ENCODE measurements at regions not wholly inside any gene's neighbourhood (a gene's known extent, or its start where the extent isn't known, plus 50 kb on each side); places are given as distances from the start of the nearest gene placed in this dataset.
A peak's percentile ranks its signal among the peaks of the same experiment; 100 is the strongest.
"Not testable (repeated sequence)": the region's sequence is repeated elsewhere in the genome, so short reads cannot be mapped to it uniquely, and the experiment has no call there.

DNA sequence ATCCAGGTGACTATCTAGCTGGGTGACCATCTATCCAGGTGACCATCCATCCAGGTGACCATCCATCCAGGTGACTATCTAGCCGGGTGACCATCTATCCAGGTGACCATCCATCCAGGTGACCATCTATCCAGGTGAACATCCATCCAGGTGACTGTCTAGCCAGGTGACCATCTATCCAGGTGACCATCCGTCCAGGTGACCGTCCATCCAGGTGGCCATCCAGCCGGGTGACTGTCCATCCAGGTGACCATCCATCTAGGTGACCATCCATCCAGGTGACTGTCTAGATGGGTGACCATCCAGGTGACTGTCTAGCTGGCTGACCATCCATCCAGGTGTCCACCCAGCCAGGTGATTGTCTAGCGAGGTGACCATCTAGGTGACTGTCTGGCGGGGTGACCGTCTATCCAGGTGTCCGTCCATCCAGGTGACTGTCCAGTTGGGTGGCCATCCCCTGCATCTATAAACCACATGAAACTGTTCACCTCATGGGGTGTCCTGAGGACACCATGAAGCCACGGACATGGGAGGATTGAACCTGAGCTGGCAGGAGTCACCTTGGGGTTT is 305.3 kb downstream of the NDUFA10 start:
- Histone ChIP-seq H3K9me3 (ENCODE audit: control insufficient read depth, insufficient read depth, low read length) (no peaks in the 10 kb centered on the region), H3K27ac (ENCODE audit: low read length) (no peak overlapping the region), H3K27me3 (ENCODE audit: control insufficient read depth, insufficient read depth, low read length) (no peaks in the 10 kb centered on the region), H3K4me3 (ENCODE audit: low read length) (no peak overlapping the region), H3K36me3 (ENCODE audit: control insufficient read depth, insufficient read depth, low read length) (no peaks in the 10 kb centered on the region), H3K4me1 (ENCODE audit: control insufficient read depth, insufficient read depth, low read length) (no peaks in the 10 kb centered on the region)
- DNase-seq (peak in 1 of 2 donors; percentile 11), ATAC-seq (no peak)
- Mint-ChIP-seq H3K9me3 (no peaks in the 10 kb centered on the region), H3K27ac (no peak overlapping the region), H3K36me3 (no peaks in the 10 kb centered on the region), H3K4me3 (no peak overlapping the region), H3K27me3 (ENCODE audit: low read depth in 2 of 2) (no peaks in the 10 kb centered on the region), H3K4me1 (no peaks in the 10 kb centered on the region)
- intact Hi-C loops (cut with micrococcal nuclease), result no loop called here
- 86% methylated on average over 9 of the region's 9 CpGs for WGBS (ENCODE audit: insufficient coverage)
- TF ChIP-seq, protein P1, sequence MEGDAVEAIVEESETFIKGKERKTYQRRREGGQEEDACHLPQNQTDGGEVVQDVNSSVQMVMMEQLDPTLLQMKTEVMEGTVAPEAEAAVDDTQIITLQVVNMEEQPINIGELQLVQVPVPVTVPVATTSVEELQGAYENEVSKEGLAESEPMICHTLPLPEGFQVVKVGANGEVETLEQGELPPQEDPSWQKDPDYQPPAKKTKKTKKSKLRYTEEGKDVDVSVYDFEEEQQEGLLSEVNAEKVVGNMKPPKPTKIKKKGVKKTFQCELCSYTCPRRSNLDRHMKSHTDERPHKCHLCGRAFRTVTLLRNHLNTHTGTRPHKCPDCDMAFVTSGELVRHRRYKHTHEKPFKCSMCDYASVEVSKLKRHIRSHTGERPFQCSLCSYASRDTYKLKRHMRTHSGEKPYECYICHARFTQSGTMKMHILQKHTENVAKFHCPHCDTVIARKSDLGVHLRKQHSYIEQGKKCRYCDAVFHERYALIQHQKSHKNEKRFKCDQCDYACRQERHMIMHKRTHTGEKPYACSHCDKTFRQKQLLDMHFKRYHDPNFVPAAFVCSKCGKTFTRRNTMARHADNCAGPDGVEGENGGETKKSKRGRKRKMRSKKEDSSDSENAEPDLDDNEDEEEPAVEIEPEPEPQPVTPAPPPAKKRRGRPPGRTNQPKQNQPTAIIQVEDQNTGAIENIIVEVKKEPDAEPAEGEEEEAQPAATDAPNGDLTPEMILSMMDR (IDR thresholded peaks at IDR 0.05), result no peak

DNA sequence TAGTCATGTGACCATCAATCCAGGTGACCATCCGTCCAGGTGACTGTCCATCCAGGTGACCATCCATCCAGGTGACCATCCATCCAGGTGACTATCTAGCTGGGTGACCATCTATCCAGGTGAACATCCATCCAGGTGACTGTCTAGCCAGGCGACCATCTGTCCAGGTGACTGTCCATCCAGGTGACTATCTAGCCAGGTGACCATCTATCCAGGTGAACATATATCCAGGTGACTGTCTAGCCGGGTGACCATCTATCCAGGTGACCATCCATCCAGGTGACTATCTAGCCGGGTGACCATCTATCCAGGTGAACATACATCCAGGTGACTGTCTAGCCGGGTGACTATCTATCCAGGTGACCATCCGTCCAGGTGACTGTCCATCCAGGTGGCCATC is 306.2 kb downstream of the NDUFA10 start:
- H3K27ac Mint-ChIP-seq; H3K27me3 Mint-ChIP-seq (ENCODE audit: low read depth in 2 of 2); H3K9me3 ChIP-seq (ENCODE audit: control insufficient read depth, insufficient read depth, low read length); H3K27ac ChIP-seq (ENCODE audit: low read length); H3K4me3 Mint-ChIP-seq; intact Hi-C loops (cut with micrococcal nuclease); H3K4me1 Mint-ChIP-seq; H3K36me3 ChIP-seq (ENCODE audit: control insufficient read depth, insufficient read depth, low read length); H3K9me3 Mint-ChIP-seq; ATAC-seq; H3K4me3 ChIP-seq (ENCODE audit: low read length); H3K36me3 Mint-ChIP-seq; H3K4me1 ChIP-seq (ENCODE audit: control insufficient read depth, insufficient read depth, low read length); H3K27me3 ChIP-seq (ENCODE audit: control insufficient read depth, insufficient read depth, low read length): not testable (repeated sequence)
- peak in 1 of 2 donors; percentile 2 for DNase-seq
- WGBS (ENCODE audit: insufficient coverage), result 84% methylated on average over 6 of the region's 6 CpGs

DNA sequence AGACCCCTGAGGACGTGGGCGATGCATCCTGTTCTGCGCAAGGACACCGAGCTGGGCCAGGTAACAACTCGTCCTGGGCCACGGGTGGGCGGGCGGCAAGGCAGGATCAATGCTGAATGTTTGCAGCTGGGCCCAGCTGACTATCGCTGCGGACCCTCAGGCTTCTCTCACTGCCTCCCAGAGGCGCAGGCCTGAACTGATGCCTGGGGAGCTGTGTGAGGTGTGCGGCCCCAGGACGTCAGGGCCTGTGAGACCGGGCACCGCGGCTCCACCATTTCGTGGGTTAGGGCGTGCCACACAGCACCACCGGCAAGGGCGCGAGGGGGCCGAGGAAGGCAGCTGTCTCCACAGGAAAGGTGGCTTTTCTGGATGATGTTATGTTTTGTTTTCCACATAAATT is 307.4 kb downstream of the NDUFA10 start:
- no peaks in the 10 kb centered on the region for H3K36me3 Mint-ChIP-seq
- intact Hi-C loops (cut with micrococcal nuclease), result no loop called here
- DNase-seq, result peak in 1 of 2 donors; percentile 12
- peaks cover 6% of the 10 kb centered on the region for H3K9me3 ChIP-seq (ENCODE audit: control insufficient read depth, insufficient read depth, low read length)
- WGBS (ENCODE audit: insufficient coverage), result 94% methylated on average over 22 of the region's 22 CpGs
- no peak overlapping the region for H3K4me3 Mint-ChIP-seq
- TF ChIP-seq, protein P1 (IDR thresholded peaks at IDR 0.05), result no peak
- peaks cover 0 to under 1% of the 10 kb centered on the region in 2 donors for H3K27me3 Mint-ChIP-seq (ENCODE audit: low read depth in 2 of 2)
- H3K4me1 Mint-ChIP-seq, result no peaks in the 10 kb centered on the region
- no peak overlapping the region for H3K27ac Mint-ChIP-seq
- H3K4me1 ChIP-seq (ENCODE audit: control insufficient read depth, insufficient read depth, low read length), result no peaks in the 10 kb centered on the region
- no peak for ATAC-seq
- H3K4me3 ChIP-seq (ENCODE audit: low read length), result no peak overlapping the region
- no peaks in the 10 kb centered on the region for H3K27me3 ChIP-seq (ENCODE audit: control insufficient read depth, insufficient read depth, low read length)
- H3K27ac ChIP-seq (ENCODE audit: low read length), result no peak overlapping the region
- H3K36me3 ChIP-seq (ENCODE audit: control insufficient read depth, insufficient read depth, low read length), result no peaks in the 10 kb centered on the region
- H3K9me3 Mint-ChIP-seq, result peaks cover 0 to 2% of the 10 kb centered on the region in 2 donors

DNA sequence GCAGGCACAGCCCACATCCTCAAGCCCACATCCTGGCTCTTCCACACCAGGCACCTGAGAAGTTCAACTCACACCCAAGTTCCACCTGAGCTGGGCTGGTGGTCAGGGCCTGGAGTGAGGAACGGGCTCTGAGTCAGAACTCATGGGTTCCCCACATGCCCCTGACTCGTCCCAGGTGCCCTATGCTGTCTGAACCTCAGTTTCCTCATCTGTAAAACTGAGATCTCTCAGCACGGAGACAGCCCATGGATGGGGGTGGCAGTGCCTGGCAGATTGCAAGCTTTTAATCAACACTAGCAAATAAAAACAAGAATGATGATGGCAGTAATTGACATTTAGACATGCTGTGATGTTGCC is 307.8 kb downstream of the NDUFA10 start:
- TF ChIP-seq, protein P1 (IDR thresholded peaks at IDR 0.05), result no peak
- Mint-ChIP-seq H3K27ac (no peak overlapping the region), H3K4me1 (no peaks in the 10 kb centered on the region), H3K9me3 (peaks cover 0 to 2% of the 10 kb centered on the region in 2 donors), H3K4me3 (no peak overlapping the region), H3K36me3 (no peaks in the 10 kb centered on the region), H3K27me3 (ENCODE audit: low read depth in 2 of 2) (peaks cover 0 to 3% of the 10 kb centered on the region in 2 donors)
- H3K27me3 ChIP-seq (ENCODE audit: control insufficient read depth, insufficient read depth, low read length), result no peaks in the 10 kb centered on the region
- H3K4me1 ChIP-seq (ENCODE audit: control insufficient read depth, insufficient read depth, low read length), result no peaks in the 10 kb centered on the region
- DNase-seq (no peak), ATAC-seq (no peak)
- intact Hi-C loops (cut with micrococcal nuclease), result no loop called here
- H3K4me3 ChIP-seq (ENCODE audit: low read length), result no peak overlapping the region
- no peaks in the 10 kb centered on the region for H3K36me3 ChIP-seq (ENCODE audit: control insufficient read depth, insufficient read depth, low read length)
- H3K27ac ChIP-seq (ENCODE audit: low read length), result no peak overlapping the region
- WGBS (ENCODE audit: insufficient coverage), result 76% methylated on average over 3 of the region's 3 CpGs
- H3K9me3 ChIP-seq (ENCODE audit: control insufficient read depth, insufficient read depth, low read length), result peaks cover 10% of the 10 kb centered on the region
